G401 (cell line): ENCODE measurements at regions not wholly inside any gene's neighbourhood (a gene's known extent, or its start where the extent isn't known, plus 50 kb on each side); places are given as distances from the start of the nearest gene placed in this dataset.

Experiments used
- DNase-seq: peaks from one replicate; pipeline ENCODE4 v3.0.0-alpha.2; 2015; ENCODE audit warnings: low spot score
- in situ Hi-C: cut with HindIII; loops from 2 replicates; pipeline ENCODE4 v1.10.0; 2016; ENCODE audit warnings: low sequenced_read_pairs, mixed read lengths

DNA sequence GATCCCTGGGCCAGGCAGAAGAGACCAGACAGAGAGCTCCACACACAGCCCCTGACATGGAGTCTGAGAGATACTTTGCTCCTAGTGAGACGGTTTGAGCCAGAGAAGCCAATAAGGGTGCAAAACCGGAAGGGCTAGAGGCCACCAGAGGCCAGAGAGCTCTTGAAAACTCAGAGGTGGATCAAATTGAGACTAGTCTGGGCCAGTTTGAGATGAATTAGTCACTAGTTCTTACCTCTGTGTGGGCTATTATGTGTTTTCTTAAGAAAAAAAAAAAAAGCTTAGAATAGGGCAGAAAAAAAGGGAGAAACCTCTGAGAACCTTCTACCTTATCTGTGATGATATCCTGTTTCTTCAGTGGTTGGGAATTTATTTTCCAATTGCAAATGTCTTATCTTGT is 110.4 kb upstream of the EDNRA start:
- in situ Hi-C loops: no loop called here
- DNase-seq: no peak

DNA sequence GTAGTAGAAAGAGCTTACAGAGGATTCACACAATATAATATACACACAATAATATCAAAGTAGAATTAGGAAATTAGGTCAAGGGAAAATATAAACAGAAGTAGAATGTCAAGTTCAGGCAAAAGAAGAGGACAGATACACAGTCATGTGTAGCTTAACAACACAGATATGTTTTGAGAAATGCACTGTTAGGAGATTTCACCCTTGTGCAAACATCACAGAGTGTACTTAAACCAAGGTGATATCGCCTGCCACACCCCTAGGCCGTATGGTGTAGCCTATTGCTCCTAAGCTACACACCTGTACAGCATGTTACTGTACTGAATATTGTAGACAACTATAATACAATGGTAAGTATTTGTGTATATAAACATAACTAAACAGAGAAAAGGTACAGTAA is 110.0 kb upstream of the EDNRA start:
- in situ Hi-C loops: no loop called here
- no peak for DNase-seq

DNA sequence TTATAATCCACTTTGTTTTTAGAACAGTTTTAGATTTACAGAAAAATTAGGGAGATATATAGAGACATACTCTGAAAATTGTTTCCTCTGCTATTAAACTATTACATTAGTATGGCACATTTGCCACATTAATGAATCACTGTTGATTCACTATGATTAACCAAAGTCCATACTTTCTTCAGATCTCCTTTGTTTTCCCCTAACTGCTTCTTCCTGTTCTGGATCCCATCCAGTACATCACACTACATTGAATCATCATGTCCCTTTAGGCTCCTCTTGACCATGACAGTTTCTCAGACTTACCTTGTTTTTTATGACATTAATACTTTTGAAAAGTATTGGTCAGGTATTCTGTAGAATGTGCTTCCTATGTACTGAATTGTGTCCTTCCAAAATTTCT is 109.2 kb upstream of the EDNRA start:
- in situ Hi-C loops: no loop called here
- DNase-seq: no peak

DNA sequence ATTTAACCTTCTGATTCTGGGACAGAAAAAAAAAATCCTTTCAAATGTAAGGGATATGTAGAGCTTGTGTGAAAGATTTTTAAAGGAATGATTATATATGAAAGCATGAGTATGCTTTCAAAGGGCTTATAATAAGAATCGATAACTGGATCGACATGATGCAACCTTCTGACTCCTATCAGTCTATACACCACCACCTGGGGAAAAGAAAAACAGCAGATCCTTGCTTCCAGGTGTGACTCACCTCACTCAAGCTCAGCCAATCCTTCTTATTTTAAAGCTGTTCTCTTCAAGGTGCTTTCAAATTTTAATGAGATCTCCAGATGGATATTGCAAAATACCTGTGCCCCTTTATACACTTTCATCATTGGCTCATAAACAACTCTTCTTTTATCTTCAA is 102.1 kb upstream of the EDNRA start:
- in situ Hi-C loops: no loop called here
- DNase-seq: no peak

DNA sequence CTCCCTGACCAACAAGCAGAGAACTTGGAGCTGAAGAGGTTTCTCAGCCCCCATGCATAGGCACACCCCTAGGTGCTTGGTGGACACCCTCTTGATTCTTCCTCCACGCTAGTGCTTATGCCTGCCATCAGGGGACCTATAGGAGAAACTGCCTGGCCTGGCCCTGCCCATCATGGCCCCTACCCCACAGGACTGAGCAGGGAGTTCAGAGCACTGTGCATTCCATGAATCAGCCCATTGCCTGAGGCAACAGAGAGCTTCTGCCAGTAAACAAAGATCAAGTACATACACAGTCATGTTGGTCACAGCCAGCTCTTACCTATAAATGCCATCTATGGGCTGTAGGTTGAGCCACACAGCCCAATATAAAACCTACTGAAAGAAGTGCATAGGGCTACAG is 99.1 kb upstream of the EDNRA start:
- DNase-seq: no peak
- in situ Hi-C loops: no loop called here

DNA sequence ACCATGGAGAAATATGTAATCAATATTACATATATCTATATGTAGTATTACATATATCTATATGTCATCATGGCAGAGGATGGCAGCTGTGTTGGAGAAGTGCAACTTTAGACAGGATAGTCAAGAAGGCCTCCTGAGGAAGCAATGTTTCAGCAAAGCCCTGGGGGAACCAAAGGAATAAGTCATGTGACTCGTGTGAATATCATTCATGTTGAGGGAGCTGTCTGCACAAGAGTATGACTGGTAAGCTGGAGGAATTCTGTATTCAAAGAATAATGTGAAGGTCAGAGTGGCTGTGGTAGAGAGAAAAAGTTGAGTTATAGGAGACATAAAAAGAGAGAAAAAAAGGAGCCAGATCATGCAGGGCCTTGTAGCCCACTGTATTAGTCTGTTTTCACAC is 92.9 kb upstream of the EDNRA start:
- in situ Hi-C loops: no loop called here
- no peak for DNase-seq

DNA sequence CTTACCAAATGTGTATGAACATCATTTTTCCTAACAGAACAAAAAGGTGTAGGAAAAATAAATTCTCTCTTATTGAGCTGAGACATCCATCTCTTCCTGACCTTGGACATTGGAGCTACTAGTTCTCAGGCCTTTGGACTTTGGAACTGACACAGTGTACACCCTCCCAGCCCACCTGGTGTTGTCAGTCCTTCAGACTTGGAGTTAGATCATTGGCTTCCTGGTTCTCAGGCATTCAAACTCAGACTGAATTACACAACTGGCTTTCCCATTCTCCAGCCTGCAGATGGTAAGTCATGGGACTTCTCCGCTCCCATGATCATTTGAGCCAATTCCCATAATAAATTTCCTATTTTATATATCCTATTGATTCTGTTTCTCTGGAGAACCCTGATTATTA is 84.8 kb upstream of the EDNRA start:
- in situ Hi-C loops: no loop called here

DNA sequence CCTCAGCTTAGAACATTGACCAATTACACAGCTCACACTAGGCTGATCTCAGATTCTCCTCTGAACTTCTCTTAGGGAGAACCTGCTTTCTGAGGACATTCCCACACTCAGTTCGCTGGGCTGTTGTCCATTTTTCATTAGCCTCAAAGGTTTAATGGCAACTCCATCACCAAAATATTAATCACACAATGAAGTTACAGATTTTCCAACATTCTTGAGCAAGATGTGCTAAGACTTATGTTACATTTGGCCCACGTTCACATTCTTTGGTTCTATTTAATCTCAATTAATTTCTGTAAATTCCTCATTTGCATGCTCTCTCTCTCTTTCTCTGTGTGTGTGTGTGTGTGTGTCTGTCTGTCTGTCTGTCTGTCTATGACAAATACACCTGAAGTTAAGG is 82.3 kb upstream of the EDNRA start:
- DNase-seq: no peak
- in situ Hi-C loops: no loop called here

More for the DNA sequence above, 84.8 kb upstream of the EDNRA start:
- DNase-seq: no peak

DNA sequence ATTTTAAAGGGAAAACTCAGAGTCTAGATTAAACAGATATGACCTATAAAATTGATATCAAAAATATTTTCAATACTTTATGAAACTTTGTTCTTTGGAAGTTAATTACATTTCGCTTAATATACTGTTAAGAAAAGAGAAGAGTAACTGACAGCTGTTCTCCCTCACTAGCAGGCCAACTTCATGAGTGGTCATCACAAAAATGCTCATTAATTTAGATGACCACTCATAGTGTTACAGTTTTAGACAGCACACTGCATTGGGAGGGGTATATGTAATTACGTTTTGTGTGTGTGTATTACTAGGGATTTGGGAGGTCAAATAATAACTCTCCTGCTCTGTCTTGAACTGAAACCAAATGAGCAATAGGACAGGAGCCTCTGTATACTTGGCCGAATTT is 80.2 kb upstream of the EDNRA start:
- no peak for DNase-seq
- in situ Hi-C loops: no loop called here

DNA sequence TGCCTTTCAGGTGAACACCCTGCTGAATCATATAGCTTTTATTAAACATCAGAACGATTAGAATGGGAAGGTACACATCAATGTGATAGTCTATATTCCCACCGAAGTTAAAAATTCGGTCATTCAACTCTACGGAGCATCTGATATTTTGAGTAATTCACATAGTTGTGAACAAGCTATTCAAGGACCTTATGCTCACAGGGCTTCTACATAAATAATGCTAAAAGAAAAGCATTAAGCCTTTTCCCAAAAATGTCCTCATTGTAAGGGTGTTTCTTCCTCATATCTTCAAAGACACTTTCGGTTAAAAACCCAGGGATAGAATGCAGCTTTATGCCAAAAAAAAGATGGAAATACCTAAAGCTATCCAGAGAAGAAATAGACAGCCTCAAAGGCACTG is 79.7 kb upstream of the EDNRA start:
- DNase-seq: no peak
- in situ Hi-C loops: no loop called here

DNA sequence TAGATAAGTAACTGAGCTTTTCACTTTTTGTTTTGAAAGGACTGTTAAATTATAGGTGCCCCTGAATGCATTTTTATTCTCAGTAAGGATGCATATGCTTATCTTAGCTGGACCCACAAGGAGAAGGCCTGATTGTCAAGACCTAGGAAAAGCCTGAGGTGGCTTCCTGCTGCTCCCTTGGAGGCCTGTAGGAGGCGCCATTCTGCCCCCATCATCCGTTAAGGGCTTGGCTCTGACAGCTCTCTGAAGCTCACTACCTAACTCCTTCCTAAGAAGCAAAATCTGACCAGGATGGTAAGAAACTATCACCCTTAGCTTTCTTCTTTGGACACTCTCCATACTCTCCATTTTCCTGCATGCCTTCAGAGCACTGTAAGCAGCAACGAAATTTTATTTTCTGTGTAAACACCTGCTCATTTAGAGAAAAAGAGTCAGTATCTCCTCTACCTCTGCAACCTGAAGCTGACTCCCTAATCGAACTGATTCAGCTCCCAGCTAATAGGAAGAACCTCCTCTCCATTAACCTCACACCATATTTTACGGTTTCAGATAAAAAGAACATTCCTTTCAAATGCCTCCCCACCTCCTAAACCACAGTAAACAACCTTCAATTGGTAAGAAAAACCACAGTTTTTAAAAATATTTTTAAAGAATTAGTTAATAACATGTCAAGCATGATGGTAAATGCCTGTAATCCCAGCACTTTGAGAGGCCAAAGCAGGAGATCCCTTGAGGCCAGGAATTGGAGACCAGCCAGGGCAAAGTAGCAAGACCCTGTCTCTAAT is 73.4 kb upstream of the EDNRA start:
- in situ Hi-C loops: no loop called here

DNA sequence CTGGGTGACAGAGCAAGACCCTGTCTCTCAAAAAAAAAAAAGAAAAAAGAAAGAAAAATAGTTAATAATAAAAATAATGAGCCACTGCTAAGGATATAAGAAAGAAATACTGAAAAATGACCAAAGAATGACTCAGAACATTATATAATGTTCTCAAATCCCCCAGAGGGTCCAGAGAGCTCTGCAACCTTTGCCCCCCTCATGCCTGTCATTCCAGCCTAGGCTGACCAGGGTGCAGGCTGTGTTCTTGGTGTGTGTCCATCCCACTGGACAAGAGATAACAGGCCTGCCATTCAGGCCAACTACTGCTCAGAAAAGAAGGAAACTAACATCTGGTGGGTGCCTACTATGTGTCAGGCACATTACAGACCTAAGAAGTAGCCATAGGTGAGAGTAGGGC is 72.7 kb upstream of the EDNRA start:
- in situ Hi-C loops: no loop called here
- DNase-seq: no peak

More for the DNA sequence above, 73.4 kb upstream of the EDNRA start:
- no peak for DNase-seq

DNA sequence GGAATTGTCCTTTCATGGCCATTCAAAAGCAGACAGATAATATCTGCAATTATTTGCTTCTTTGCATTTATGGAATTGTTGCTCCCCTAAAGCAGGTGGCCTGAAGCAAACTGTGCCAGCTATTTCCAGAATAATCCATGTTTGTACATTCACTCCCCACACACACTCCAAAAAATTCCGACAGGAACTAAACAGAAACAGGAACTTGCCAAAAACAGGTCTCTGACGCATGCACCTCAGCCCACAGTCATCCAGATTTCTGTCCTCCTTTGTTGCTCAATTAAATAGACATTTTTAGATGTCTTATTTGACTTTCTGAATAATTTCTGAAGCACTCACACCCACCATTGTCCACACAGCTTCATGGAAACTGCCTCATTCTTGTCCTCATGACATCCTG is 71.5 kb upstream of the EDNRA start:
- in situ Hi-C loops: no loop called here
- no peak for DNase-seq

DNA sequence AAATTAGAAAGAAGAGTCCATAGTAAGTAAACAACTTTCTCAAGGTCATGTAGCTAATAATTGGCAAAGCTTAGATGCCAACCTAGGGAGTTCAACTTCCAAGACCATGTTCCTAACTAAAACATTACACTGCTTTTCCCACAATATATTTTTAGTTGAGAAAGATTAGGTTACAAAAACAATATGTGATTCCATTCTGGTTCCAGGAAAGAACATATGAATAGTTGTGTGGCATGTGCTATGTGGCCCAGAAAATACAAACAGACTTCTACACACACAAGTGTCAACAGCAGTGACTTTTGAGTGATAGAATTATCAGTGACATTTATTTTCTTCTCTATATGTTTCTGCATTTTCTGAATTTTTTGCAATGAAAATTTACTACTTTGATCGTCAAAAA is 62.7 kb upstream of the EDNRA start:
- in situ Hi-C loops: no loop called here
- DNase-seq: no peak

DNA sequence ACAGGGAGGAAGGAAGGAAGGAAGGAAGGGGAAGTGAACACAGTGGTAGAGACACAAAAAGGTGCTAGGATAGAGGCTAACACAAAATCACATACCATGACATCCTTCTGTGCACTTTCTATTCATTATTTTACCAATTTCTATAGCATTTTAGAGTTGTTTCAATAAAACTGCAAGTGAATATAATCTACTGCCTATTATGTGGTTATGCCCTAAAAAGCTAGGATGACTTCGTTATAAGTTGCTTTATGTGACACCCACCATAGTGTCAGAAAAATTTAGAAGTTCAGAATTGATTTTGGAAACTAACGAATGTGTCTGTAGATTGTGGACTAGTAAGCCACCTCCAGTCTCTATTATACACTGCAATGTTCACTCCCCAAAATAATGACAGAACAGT is 59.4 kb upstream of the EDNRA start:
- no peak for DNase-seq
- in situ Hi-C loops: no loop called here

DNA sequence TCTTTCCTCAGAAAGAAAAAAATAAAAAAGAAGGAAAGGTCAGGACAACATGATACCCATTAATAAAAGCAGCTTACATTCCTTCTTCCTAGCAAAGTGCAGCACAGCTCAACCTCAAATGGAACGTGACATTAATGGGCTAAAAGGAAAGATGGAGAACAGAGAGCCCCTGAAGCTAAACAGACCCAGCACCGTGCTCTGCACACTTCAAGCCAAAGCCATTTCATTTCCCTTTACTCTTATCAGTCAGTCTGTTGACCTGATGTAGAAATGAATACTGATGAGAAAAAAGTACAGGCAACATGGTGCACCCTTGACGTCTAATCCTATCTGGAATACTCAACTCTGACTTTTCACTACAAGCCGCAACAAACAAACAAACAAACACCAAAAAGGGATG is 57.7 kb upstream of the EDNRA start:
- in situ Hi-C loops: no loop called here

DNA sequence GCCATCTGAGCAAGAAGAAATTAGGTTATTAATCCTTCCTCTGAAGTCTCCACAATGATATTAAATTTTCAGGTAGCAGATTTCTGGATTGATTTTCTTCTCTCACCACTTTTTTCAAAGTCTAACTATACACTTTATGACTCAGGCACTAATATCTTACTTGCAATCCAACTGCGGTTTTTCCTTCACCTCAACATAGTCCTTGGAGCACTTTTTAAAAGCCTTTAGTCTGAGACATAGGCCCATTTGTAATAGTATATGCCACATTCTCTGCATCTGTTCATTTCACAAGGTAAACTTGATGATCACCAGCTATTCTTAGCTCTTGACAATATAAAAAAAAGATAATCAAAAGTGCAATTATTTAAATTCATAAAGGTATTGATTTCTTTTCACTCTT is 55.9 kb upstream of the EDNRA start:
- DNase-seq: no peak
- in situ Hi-C loops: no loop called here

More for the DNA sequence above, 57.7 kb upstream of the EDNRA start:
- no peak for DNase-seq

DNA sequence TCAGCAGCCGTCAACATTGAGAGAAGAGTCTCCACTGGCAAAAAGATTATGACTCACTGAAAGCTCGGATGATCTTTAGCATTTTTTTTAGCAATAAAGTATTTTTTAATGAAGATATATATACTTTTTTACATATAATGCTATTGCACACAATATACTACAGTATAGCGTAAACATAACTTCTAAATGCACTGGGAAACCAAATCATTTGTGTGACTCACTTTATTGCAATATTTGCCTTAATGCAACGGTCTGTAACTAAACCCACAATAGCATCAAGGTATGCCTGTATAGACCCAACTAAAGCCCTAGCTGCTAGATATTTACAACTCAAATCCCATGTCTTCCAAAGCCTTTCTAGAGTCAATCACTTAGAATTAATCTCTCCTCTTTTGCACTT is 52.3 kb upstream of the EDNRA start:
- no peak for DNase-seq
- in situ Hi-C loops: no loop called here

DNA sequence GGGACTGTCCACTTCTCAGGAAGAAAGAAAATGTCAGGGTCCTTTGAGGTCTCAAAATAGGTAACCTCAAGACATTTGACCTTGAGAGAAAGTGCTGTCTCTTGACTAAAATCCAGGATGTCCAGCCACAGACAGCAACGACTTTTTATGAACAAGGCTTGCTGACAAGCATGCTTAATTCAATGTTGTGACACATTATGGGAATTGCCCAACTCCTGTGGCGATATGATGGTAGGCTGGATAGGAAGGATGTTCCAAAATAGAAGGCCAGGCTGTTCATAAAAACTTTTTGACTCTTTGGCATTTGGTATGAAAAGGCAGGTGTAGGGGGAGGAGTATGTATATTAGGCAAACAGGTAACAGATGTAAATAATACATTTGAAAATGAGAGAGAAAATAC is 50.8 kb upstream of the EDNRA start:
- in situ Hi-C loops: no loop called here
- no peak for DNase-seq
